ENCODE measurements at regions not wholly inside any gene's neighbourhood (a gene's known extent, or its start where the extent isn't known, plus 50 kb on each side); places are given as distances from the start of the nearest gene placed in this dataset.

DNA sequence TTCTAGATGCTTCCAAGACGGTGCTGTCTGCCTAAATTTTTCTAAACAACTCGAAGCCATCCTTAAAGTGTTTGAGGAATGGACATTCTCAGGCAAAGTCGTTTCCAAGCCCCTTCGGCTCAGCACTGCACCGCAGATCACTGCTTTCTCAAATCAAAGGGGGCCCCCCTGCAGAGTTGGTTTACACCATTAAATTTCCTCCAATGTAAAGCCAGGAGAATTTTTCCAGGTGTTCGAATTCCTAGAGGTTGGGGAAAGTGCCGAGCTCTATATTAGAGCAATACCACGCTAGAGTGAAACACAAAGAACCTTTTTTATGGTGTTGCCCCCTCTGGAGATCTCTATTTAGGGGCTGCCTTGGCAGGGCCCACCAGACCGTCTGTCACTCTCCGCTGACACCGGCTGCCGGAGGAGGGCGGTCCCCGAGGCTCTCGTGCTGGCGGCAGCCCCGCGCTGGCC lies 277.9 kb upstream of the NR2F2 start:
- Histone ChIP-seq H3K4me3 (peak overlapping the region; percentile 15 to 59 (median 44)), H3K27me3 (no peaks in the 10 kb centered on the region), H3K36me3 (no peaks in the 10 kb centered on the region), H3K27ac (peak overlapping the region; percentile 11 to 48), H3K4me1 (no peaks in the 10 kb centered on the region), H3K9me3 (no peaks in the 10 kb centered on the region)
- DNase-seq (ENCODE audit: low spot score in 2 of 2) = no peak
- TF ChIP-seq POLR2A (IDR thresholded peaks at IDR 0.05) (no peak), POLR2AphosphoS5 (IDR thresholded peaks at IDR 0.05) (no peak)
- TF ChIP-seq, protein P1, sequence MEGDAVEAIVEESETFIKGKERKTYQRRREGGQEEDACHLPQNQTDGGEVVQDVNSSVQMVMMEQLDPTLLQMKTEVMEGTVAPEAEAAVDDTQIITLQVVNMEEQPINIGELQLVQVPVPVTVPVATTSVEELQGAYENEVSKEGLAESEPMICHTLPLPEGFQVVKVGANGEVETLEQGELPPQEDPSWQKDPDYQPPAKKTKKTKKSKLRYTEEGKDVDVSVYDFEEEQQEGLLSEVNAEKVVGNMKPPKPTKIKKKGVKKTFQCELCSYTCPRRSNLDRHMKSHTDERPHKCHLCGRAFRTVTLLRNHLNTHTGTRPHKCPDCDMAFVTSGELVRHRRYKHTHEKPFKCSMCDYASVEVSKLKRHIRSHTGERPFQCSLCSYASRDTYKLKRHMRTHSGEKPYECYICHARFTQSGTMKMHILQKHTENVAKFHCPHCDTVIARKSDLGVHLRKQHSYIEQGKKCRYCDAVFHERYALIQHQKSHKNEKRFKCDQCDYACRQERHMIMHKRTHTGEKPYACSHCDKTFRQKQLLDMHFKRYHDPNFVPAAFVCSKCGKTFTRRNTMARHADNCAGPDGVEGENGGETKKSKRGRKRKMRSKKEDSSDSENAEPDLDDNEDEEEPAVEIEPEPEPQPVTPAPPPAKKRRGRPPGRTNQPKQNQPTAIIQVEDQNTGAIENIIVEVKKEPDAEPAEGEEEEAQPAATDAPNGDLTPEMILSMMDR (IDR thresholded peaks at IDR 0.05) = no peak
- intact Hi-C loops (cut with DNase I; ENCODE audit: low total_unique reads) = no loop called here

GRCh38 chr15:96053031-96053780 lies 277.3 kb upstream of the NR2F2 start:
- Histone ChIP-seq H3K4me1 (no peaks in the 10 kb centered on the region), H3K4me3 (peak overlapping the region; percentile 15 to 59 (median 44)), H3K36me3 (no peaks in the 10 kb centered on the region), H3K27me3 (no peaks in the 10 kb centered on the region), H3K9me3 (no peaks in the 10 kb centered on the region), H3K27ac (peak overlapping the region; percentile 11 to 48)
- peak; percentile 20 to 59 for DNase-seq (ENCODE audit: low spot score in 2 of 2)
- intact Hi-C loops (cut with DNase I; ENCODE audit: low total_unique reads) = no loop called here
- TF ChIP-seq, protein P1 (IDR thresholded peaks at IDR 0.05) = no peak
- TF ChIP-seq POLR2AphosphoS5 (IDR thresholded peaks at IDR 0.05) (no peak), POLR2A (IDR thresholded peaks at IDR 0.05) (no peak)

DNA sequence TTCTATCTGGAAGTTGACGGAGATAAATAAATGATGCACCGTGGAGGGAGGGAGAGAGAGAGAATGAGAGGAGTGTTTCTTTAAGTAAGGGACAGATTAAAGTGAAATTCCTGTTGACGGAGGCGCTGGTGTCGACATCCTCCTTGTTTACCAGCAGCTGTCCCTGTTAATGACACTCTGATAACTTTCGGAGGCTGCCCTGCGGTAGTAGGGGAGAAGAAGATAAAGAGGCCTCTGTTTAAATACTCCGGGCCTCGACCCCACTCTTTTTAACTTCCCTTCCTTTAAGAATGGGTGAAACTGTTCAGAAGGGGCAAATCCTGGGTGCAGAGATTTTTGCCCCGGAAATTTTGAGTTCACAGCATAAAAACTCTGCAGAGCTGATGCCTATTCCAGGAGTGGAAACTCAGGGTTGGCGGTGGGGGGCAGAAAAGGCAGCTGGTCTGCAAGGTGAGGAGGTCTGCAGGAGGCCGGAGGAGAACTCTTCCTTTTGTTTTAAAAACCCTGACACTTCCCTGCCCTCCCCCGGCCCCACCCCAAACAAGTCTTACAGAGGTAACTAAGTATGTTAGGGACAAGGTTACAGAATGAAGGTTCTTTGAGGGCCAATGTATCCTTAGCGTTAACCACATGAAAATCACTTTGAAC lies 276.6 kb upstream of the NR2F2 start:
- intact Hi-C loops (cut with DNase I; ENCODE audit: low total_unique reads) = no loop called here
- TF ChIP-seq, protein P1 (IDR thresholded peaks at IDR 0.05) = no peak
- TF ChIP-seq POLR2AphosphoS5 (IDR thresholded peaks at IDR 0.05) = no peak
- no peak for TF ChIP-seq POLR2A (IDR thresholded peaks at IDR 0.05)
- DNase-seq (ENCODE audit: low spot score in 2 of 2) = no peak
- Histone ChIP-seq H3K4me1 (no peaks in the 10 kb centered on the region), H3K4me3 (peak overlapping the region; percentile 15 to 59 (median 44)), H3K27ac (peak overlapping the region; percentile 11 to 48), H3K36me3 (no peaks in the 10 kb centered on the region), H3K9me3 (no peaks in the 10 kb centered on the region), H3K27me3 (no peaks in the 10 kb centered on the region)

DNA sequence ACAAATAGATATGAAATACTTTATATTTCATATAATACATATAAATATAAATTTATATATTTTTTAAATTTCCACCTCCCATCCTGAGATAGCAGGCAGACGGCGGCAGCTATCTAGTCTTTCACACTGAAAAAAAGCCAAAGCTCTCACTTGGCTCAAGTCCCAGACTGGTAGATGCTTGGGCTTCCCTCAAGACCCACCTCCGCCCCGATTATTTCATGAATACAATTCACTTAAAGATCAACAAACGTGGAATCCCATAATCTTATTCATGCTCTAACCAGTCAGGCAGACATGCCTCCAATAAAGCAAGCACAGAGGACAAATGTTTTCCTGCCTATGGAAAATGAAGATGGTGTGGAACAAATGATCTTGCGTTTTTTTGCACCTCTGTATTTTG lies 275.9 kb upstream of the NR2F2 start:
- H3K36me3 ChIP-seq = no peaks in the 10 kb centered on the region
- DNase-seq (ENCODE audit: low spot score in 2 of 2) = no peak
- H3K27ac ChIP-seq = no peak overlapping the region
- no peaks in the 10 kb centered on the region for H3K27me3 ChIP-seq
- no peaks in the 10 kb centered on the region for H3K9me3 ChIP-seq
- no peaks in the 10 kb centered on the region for H3K4me1 ChIP-seq
- H3K4me3 ChIP-seq = no peak overlapping the region
- intact Hi-C loops (cut with DNase I; ENCODE audit: low total_unique reads) = no loop called here
- no peak for TF ChIP-seq POLR2A (IDR thresholded peaks at IDR 0.05)
- TF ChIP-seq POLR2AphosphoS5 (IDR thresholded peaks at IDR 0.05) = no peak
- TF ChIP-seq, protein P1 (IDR thresholded peaks at IDR 0.05) = no peak
